Activated CD4-positive, alpha-beta T cell treated with anti-CD3 and anti-CD28 coated beads, Interleukin-2, amount 10 ng/mL, durations not matched to agents 24 days and 14 days (primary cell): ENCODE measurements at regions not wholly inside any gene's neighbourhood (a gene's known extent, or its start where the extent isn't known, plus 50 kb on each side); places are given as distances from the start of the nearest gene placed in this dataset.

Experiments used
- DNase-seq: peaks from one replicate; pipeline ENCODE4 v3.0.0; 2022
- H3K27ac Mint-ChIP-seq: one replicate; pipeline ENCODE4 v1.8.0; 2022; ENCODE audit warnings: mild to moderate bottlenecking, mixed read lengths
- H3K27me3 Mint-ChIP-seq: one replicate; pipeline ENCODE4 v1.8.0; 2022; ENCODE audit warnings: mixed read lengths
- H3K36me3 Mint-ChIP-seq: one replicate; pipeline ENCODE4 v1.8.0; 2022; ENCODE audit warnings: low read depth, mild to moderate bottlenecking, mixed read lengths
- H3K4me1 Mint-ChIP-seq: one replicate; pipeline ENCODE4 v1.8.0; 2021; ENCODE audit warnings: mixed read lengths
- H3K4me3 Mint-ChIP-seq: one replicate; pipeline ENCODE4 v1.8.0; 2022; ENCODE audit warnings: mild to moderate bottlenecking, moderate library complexity, mixed read lengths
- H3K9me3 Mint-ChIP-seq: one replicate; pipeline ENCODE4 v1.8.0; 2021; ENCODE audit warnings: mixed read lengths
- intact Hi-C: fragments of 100-400 bp; cut with micrococcal nuclease; formaldehyde crosslinking; loops from one replicate; pipeline ENCODE4 v1.15.1; 2023

- H3K36me3 Mint-ChIP-seq: no peaks in the 10 kb centered on the region
- no peaks in the 10 kb centered on the region for H3K27me3 Mint-ChIP-seq
- no peak for DNase-seq
- H3K27ac Mint-ChIP-seq: no peak overlapping the region
- intact Hi-C loops: no loop called here
- peaks cover 14% of the 10 kb centered on the region for H3K9me3 Mint-ChIP-seq
- H3K4me3 Mint-ChIP-seq: no peak overlapping the region
- no peaks in the 10 kb centered on the region for H3K4me1 Mint-ChIP-seq
These were observed 608.8 kb upstream of the SOX11 start for GRCh38 chr2:5083402-5083801.

GRCh38 chr2:5089409-5089808 is 602.8 kb upstream of the SOX11 start:
- H3K36me3 Mint-ChIP-seq: no peaks in the 10 kb centered on the region
- no peak overlapping the region for H3K4me3 Mint-ChIP-seq
- no peak overlapping the region for H3K27ac Mint-ChIP-seq
- DNase-seq: no peak
- intact Hi-C loops: no loop called here
- H3K27me3 Mint-ChIP-seq: no peaks in the 10 kb centered on the region
- peaks cover 9% of the 10 kb centered on the region for H3K9me3 Mint-ChIP-seq
- no peaks in the 10 kb centered on the region for H3K4me1 Mint-ChIP-seq

GRCh38 chr2:5093056-5093455 is 599.1 kb upstream of the SOX11 start:
- peaks cover 10% of the 10 kb centered on the region for H3K9me3 Mint-ChIP-seq
- H3K4me3 Mint-ChIP-seq: no peak overlapping the region
- no peaks in the 10 kb centered on the region for H3K36me3 Mint-ChIP-seq
- no peaks in the 10 kb centered on the region for H3K27me3 Mint-ChIP-seq
- H3K27ac Mint-ChIP-seq: no peak overlapping the region
- intact Hi-C loops: no loop called here
- DNase-seq: no peak
- H3K4me1 Mint-ChIP-seq: no peaks in the 10 kb centered on the region

GRCh38 chr2:5093518-5093917 is 598.7 kb upstream of the SOX11 start:
- H3K9me3 Mint-ChIP-seq: peaks cover 10% of the 10 kb centered on the region
- H3K4me3 Mint-ChIP-seq: no peak overlapping the region
- H3K36me3 Mint-ChIP-seq: no peaks in the 10 kb centered on the region
- intact Hi-C loops: no loop called here
- DNase-seq: no peak
- no peaks in the 10 kb centered on the region for H3K4me1 Mint-ChIP-seq
- H3K27me3 Mint-ChIP-seq: no peaks in the 10 kb centered on the region
- H3K27ac Mint-ChIP-seq: no peak overlapping the region

- Mint-ChIP-seq H3K9me3 (peaks cover 13% of the 10 kb centered on the region), H3K36me3 (no peaks in the 10 kb centered on the region), H3K27me3 (no peaks in the 10 kb centered on the region), H3K27ac (no peak overlapping the region), H3K4me1 (no peaks in the 10 kb centered on the region), H3K4me3 (no peak overlapping the region)
- no peak for DNase-seq
- intact Hi-C loops: no loop called here
These were observed 598.0 kb upstream of the SOX11 start for GRCh38 chr2:5094192-5094591.

- no peaks in the 10 kb centered on the region for H3K27me3 Mint-ChIP-seq
- intact Hi-C loops: no loop called here
- H3K27ac Mint-ChIP-seq: no peak overlapping the region
- H3K4me3 Mint-ChIP-seq: no peak overlapping the region
- DNase-seq: no peak
- H3K36me3 Mint-ChIP-seq: no peaks in the 10 kb centered on the region
- H3K4me1 Mint-ChIP-seq: no peaks in the 10 kb centered on the region
- peaks cover 14% of the 10 kb centered on the region for H3K9me3 Mint-ChIP-seq
These were observed 593.9 kb upstream of the SOX11 start for GRCh38 chr2:5098286-5098685.

- Mint-ChIP-seq H3K9me3 (peaks cover 17% of the 10 kb centered on the region), H3K36me3 (no peaks in the 10 kb centered on the region), H3K27me3 (no peaks in the 10 kb centered on the region), H3K4me3 (no peak overlapping the region), H3K27ac (no peak overlapping the region), H3K4me1 (no peaks in the 10 kb centered on the region)
- intact Hi-C loops: no loop called here
- no peak for DNase-seq
These were observed 589.4 kb upstream of the SOX11 start for GRCh38 chr2:5102823-5103222.

- intact Hi-C loops: no loop called here
- DNase-seq: no peak
- H3K9me3 Mint-ChIP-seq: peaks cover 13% of the 10 kb centered on the region
- no peak overlapping the region for H3K27ac Mint-ChIP-seq
- H3K36me3 Mint-ChIP-seq: no peaks in the 10 kb centered on the region
- H3K27me3 Mint-ChIP-seq: no peaks in the 10 kb centered on the region
- H3K4me1 Mint-ChIP-seq: no peaks in the 10 kb centered on the region
- no peak overlapping the region for H3K4me3 Mint-ChIP-seq
These were observed 580.6 kb upstream of the SOX11 start for GRCh38 chr2:5111581-5111980.

GRCh38 chr2:5119046-5119445 is 573.1 kb upstream of the SOX11 start:
- intact Hi-C loops: no loop called here
- DNase-seq: no peak
- H3K4me1 Mint-ChIP-seq: no peaks in the 10 kb centered on the region
- no peak overlapping the region for H3K27ac Mint-ChIP-seq
- no peak overlapping the region for H3K4me3 Mint-ChIP-seq
- no peaks in the 10 kb centered on the region for H3K27me3 Mint-ChIP-seq
- H3K9me3 Mint-ChIP-seq: no peaks in the 10 kb centered on the region
- H3K36me3 Mint-ChIP-seq: no peaks in the 10 kb centered on the region

- Mint-ChIP-seq H3K4me3 (no peak overlapping the region), H3K27me3 (no peaks in the 10 kb centered on the region), H3K4me1 (no peaks in the 10 kb centered on the region), H3K27ac (no peak overlapping the region), H3K9me3 (no peaks in the 10 kb centered on the region), H3K36me3 (no peaks in the 10 kb centered on the region)
- intact Hi-C loops: no loop called here
- no peak for DNase-seq
These were observed 571.1 kb upstream of the SOX11 start for GRCh38 chr2:5121121-5121520.

- H3K36me3 Mint-ChIP-seq: no peaks in the 10 kb centered on the region
- no peaks in the 10 kb centered on the region for H3K9me3 Mint-ChIP-seq
- DNase-seq: no peak
- no peaks in the 10 kb centered on the region for H3K4me1 Mint-ChIP-seq
- intact Hi-C loops: no loop called here
- no peaks in the 10 kb centered on the region for H3K27me3 Mint-ChIP-seq
- no peak overlapping the region for H3K4me3 Mint-ChIP-seq
- no peak overlapping the region for H3K27ac Mint-ChIP-seq
These were observed 570.5 kb upstream of the SOX11 start for GRCh38 chr2:5121642-5122041.

- H3K4me3 Mint-ChIP-seq: no peak overlapping the region
- no peaks in the 10 kb centered on the region for H3K36me3 Mint-ChIP-seq
- no peaks in the 10 kb centered on the region for H3K9me3 Mint-ChIP-seq
- no peaks in the 10 kb centered on the region for H3K27me3 Mint-ChIP-seq
- DNase-seq: no peak
- H3K27ac Mint-ChIP-seq: no peak overlapping the region
- H3K4me1 Mint-ChIP-seq: no peaks in the 10 kb centered on the region
- intact Hi-C loops: no loop called here
These were observed 568.5 kb upstream of the SOX11 start for GRCh38 chr2:5123582-5124196.

- no peak overlapping the region for H3K4me3 Mint-ChIP-seq
- peaks cover 4% of the 10 kb centered on the region for H3K9me3 Mint-ChIP-seq
- no peak overlapping the region for H3K27ac Mint-ChIP-seq
- H3K4me1 Mint-ChIP-seq: no peaks in the 10 kb centered on the region
- intact Hi-C loops: no loop called here
- H3K36me3 Mint-ChIP-seq: no peaks in the 10 kb centered on the region
- no peak for DNase-seq
- no peaks in the 10 kb centered on the region for H3K27me3 Mint-ChIP-seq
These were observed 567.0 kb upstream of the SOX11 start for GRCh38 chr2:5125017-5125730.

- Mint-ChIP-seq H3K27me3 (no peaks in the 10 kb centered on the region), H3K4me3 (no peak overlapping the region), H3K36me3 (no peaks in the 10 kb centered on the region), H3K9me3 (peaks cover 15% of the 10 kb centered on the region), H3K4me1 (no peaks in the 10 kb centered on the region), H3K27ac (no peak overlapping the region)
- intact Hi-C loops: no loop called here
- DNase-seq: no peak
These were observed 559.9 kb upstream of the SOX11 start for GRCh38 chr2:5132281-5132680.

GRCh38 chr2:5140347-5140746 is 551.8 kb upstream of the SOX11 start:
- intact Hi-C loops: no loop called here
- DNase-seq: no peak
- Mint-ChIP-seq H3K27me3 (no peaks in the 10 kb centered on the region), H3K9me3 (peaks cover 10% of the 10 kb centered on the region), H3K4me1 (no peaks in the 10 kb centered on the region), H3K36me3 (no peaks in the 10 kb centered on the region), H3K27ac (no peak overlapping the region), H3K4me3 (no peak overlapping the region)
